SJCRH30 (cell line): ENCODE measurements at regions not wholly inside any gene's neighbourhood (a gene's known extent, or its start where the extent isn't known, plus 50 kb on each side); places are given as distances from the start of the nearest gene placed in this dataset.
"Not testable (repeated sequence)": the region's sequence is repeated elsewhere in the genome, so short reads cannot be mapped to it uniquely, and the experiment has no call there.

Source experiments
- DNase-seq, 2 experiments: peaks; one replicate each; pipeline ENCODE4 v3.0.0-alpha.2; 2015 to 2020
- H3K27ac ChIP-seq: fragments of 250-450 bp; sonication (Bioruptor Pico); 2 replicates; pipeline ENCODE4 v1.5.1; 2020; ENCODE audit warnings: mild to moderate bottlenecking, moderate library complexity
- H3K27me3 ChIP-seq: fragments of 250-450 bp; sonication (Bioruptor Pico); 2 replicates; pipeline ENCODE4 v1.5.1; 2020; ENCODE audit warnings: mild to moderate bottlenecking, moderate library complexity
- H3K36me3 ChIP-seq: fragments of 250-450 bp; sonication (Bioruptor Pico); 2 replicates; pipeline ENCODE4 v1.5.1; 2020; ENCODE audit warnings: mild to moderate bottlenecking, moderate library complexity
- H3K4me1 ChIP-seq: fragments of 250-450 bp; sonication (Bioruptor Pico); 2 replicates; pipeline ENCODE4 v1.5.1; 2020; ENCODE audit warnings: mild to moderate bottlenecking, moderate library complexity
- H3K4me3 ChIP-seq: fragments of 250-450 bp; sonication (Bioruptor Pico); 2 replicates; pipeline ENCODE4 v1.5.1; 2020; ENCODE audit warnings: mild to moderate bottlenecking, moderate library complexity
- H3K9me3 ChIP-seq: fragments of 250-450 bp; sonication (Bioruptor Pico); replicated peaks from 2 replicates; pipeline ENCODE4 v1.5.1; 2020; ENCODE audit warnings: mild to moderate bottlenecking, moderate library complexity

DNA sequence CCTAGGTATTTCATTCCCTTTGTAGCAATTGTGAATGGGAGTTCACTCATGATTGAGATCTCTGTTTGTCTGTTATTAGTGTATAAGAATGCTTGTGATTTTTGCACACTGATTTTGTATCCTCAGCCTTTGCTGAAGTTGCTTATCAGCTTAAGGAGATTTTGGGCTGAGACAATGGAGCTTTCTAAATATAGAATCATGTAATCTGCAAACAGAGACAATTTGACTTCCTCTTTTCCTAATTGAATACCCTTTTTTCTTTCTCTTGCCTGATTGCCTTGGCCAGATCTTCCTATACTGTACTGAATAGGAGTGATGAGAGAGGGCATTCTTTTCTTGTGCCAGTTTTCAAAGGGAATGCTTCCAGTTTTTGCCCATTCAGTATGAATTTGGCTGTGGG is 398.1 kb downstream of the SRGAP2C start:
- H3K4me1 ChIP-seq, DNase-seq, H3K27ac ChIP-seq, H3K4me3 ChIP-seq, H3K36me3 ChIP-seq, H3K27me3 ChIP-seq, H3K9me3 ChIP-seq: not testable (repeated sequence)

DNA sequence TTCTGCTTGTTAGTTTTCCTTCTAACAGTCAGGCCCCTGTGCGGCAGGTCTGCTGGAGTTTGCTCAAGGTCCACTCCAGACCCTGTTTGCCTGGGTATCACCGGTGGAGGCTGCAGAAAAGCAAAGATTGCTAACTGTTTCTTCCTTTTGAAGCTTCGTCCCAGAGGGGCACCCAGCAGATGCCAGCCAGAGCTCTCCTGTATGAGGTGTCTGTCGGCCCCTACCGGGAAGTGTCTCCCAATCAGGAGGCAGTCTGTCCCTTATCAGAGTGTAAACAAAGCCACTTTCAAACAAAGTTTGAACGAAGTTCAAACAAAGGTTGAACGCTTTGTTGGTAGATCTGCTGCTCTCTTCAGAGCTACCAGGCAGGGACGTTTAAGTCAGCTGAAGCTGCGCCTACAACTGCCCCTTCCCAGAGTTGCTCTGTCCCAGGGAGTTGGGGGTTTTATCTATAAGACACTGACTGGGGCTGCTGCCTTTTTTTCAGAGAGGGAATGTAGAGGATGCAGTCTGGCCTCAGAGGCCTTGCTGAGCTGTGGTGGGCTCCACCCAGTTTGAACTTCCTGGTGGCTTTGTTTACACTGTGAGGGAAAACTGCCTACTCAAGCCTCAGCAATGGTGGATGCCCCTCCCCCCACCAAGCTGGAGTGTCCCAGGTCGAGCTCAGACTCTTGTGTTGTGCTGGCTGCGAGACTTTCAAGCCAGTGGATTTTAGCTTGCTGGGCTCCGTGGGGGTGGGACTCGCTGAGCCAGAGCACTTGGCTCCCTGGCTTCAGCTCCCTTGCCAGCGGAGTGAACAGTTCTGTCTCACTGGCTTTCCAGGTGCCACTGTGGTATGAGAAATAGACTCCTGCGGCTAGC is 401.8 kb downstream of the SRGAP2C start:
- Histone ChIP-seq H3K27me3 (no peaks in the 10 kb centered on the region), H3K9me3 (no peaks in the 10 kb centered on the region), H3K4me1 (no peaks in the 10 kb centered on the region), H3K27ac (no peak overlapping the region), H3K36me3 (no peaks in the 10 kb centered on the region), H3K4me3 (no peak overlapping the region)
- DNase-seq: no peak

DNA sequence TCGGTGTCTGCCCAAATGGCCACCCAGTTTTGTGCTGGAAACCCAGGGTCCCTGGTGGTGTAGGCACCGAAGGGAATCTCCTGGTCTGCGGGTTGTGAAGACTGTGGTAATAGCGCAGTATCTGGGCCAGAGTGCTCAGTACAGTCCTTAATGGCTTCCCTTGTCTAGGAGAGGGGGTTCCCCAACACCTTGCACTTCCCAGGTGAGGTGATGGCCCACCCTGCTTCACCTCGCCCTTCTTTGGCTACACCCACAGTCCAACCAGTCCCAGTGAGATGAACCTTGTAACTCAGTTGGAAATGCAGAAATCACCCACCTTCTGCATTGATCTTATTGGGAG is 402.4 kb downstream of the SRGAP2C start:
- DNase-seq: no peak
- Histone ChIP-seq H3K36me3 (no peaks in the 10 kb centered on the region), H3K27me3 (no peaks in the 10 kb centered on the region), H3K4me1 (no peaks in the 10 kb centered on the region), H3K9me3 (no peaks in the 10 kb centered on the region), H3K4me3 (no peak overlapping the region), H3K27ac (no peak overlapping the region)

DNA sequence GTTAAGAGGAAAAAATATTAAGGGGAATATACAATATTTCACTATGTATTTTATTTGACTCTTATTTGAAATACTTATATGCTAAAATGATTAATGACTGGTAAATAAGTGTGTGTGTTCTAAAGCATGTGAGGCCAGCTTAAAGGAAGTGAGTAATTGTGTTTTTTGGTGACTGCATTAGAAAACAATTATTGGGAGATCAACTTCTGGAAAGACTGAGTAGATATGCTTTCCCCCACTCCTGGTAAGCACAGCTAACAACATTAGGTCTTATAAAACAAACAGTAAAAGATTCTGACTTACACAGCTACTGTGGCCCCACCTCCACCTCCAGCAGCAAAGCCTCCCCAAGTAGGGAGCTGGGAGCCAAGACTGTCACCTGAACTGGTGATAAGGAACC is 403.0 kb downstream of the SRGAP2C start:
- Histone ChIP-seq H3K36me3 (no peaks in the 10 kb centered on the region), H3K9me3 (no peaks in the 10 kb centered on the region), H3K4me3 (no peak overlapping the region), H3K4me1 (no peaks in the 10 kb centered on the region), H3K27me3 (no peaks in the 10 kb centered on the region), H3K27ac (no peak overlapping the region)
- no peak for DNase-seq

DNA sequence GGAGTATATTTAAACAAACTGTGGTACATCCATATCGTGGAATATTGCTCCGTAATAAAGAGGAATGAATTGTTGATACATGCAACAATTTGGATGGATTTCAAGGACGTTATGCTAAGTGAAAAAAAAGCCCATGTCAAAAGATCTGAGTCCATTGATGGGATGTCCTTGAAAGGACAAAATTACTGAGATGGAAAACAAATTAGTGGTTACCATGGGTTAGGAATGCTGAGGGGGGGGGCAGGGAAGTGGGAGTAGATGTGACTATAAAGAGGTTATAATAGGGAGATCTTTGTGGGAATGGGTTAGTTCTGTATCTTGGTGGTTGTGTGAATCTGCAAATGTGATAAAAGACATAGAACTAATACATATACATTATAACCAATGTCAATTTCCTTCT is 409.3 kb downstream of the SRGAP2C start:
- Histone ChIP-seq H3K9me3 (no peaks in the 10 kb centered on the region), H3K36me3 (no peaks in the 10 kb centered on the region), H3K27ac (no peak overlapping the region), H3K4me1 (no peaks in the 10 kb centered on the region), H3K27me3 (no peaks in the 10 kb centered on the region), H3K4me3 (no peak overlapping the region)
- no peak for DNase-seq

DNA sequence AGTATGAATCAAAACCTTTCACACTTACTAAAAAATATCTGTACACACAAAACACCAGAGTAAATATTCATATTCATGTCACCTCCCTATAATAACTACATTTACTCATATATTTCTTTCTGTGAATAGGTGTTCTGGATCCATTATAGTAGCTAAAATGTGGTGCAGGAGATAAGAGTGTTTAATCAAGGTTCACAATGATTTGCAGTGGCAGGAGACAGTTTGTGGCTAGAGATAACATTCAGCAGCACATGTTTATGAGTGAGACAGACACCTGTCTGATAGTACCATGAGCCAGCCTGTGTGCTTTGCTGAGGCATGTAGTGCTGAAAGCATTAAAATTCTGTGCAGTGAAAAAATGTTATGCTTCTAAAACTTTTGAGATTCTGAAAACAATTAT is 410.3 kb downstream of the SRGAP2C start:
- DNase-seq: no peak
- H3K27ac ChIP-seq: no peak overlapping the region
- H3K4me3 ChIP-seq: no peak overlapping the region
- H3K27me3 ChIP-seq: no peaks in the 10 kb centered on the region
- no peaks in the 10 kb centered on the region for H3K4me1 ChIP-seq
- H3K36me3 ChIP-seq: no peaks in the 10 kb centered on the region
- no peaks in the 10 kb centered on the region for H3K9me3 ChIP-seq

DNA sequence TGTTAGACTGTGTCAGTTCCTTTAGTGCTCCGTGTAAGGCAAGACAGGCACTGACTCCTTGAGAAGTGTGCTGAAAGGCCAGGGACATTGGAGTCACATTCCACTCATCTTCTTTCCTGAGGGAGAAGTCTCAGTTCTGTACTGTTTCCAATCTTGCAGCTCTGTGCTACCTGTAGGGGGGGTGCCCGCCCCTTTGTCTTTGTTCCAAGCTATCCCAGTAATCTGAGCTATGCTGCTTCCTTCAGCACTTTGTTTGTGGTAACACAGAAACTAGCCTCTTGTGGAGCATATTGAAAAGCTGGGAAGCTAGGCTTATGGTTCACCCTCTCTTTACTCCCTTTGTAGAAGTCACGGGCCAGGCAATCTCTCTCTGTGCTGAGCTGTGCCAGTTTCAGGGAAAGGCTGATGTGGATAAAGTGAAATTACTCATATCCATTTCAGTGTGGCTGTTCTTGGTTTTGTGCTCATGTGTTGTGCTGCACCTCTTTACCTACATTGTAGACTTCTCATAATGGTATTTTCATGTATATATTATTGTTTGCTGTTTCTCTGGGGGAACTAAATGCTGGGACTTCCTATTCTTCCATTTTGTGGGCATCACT is 420.2 kb downstream of the SRGAP2C start:
- not testable (repeated sequence) for H3K36me3 ChIP-seq, H3K4me3 ChIP-seq, H3K9me3 ChIP-seq, H3K27ac ChIP-seq, H3K27me3 ChIP-seq, DNase-seq, H3K4me1 ChIP-seq

DNA sequence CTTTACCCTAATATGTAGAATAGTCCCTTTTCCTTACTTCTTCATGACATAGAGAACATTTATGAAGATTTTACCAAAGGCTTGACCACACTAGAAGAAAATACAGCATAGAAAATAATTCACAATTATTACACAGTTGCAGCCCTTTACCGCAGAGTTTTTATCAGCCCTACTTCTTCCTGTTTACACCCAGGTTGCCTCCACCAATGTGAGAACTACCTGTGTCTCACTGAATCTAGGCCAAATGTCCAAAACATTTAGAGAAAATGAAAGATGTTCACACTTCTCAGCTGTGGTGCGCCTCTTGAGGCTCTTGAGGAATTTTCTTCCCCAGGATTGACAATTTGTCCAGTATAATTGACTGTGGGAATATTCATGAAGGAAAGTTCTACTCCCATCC is 422.7 kb downstream of the SRGAP2C start:
- not testable (repeated sequence) for H3K4me3 ChIP-seq, H3K36me3 ChIP-seq, H3K27me3 ChIP-seq, H3K9me3 ChIP-seq, DNase-seq, H3K4me1 ChIP-seq, H3K27ac ChIP-seq
